ENCODE measurements at regions not wholly inside any gene's neighbourhood (a gene's known extent, or its start where the extent isn't known, plus 50 kb on each side); places are given as distances from the start of the nearest gene placed in this dataset.

DNA sequence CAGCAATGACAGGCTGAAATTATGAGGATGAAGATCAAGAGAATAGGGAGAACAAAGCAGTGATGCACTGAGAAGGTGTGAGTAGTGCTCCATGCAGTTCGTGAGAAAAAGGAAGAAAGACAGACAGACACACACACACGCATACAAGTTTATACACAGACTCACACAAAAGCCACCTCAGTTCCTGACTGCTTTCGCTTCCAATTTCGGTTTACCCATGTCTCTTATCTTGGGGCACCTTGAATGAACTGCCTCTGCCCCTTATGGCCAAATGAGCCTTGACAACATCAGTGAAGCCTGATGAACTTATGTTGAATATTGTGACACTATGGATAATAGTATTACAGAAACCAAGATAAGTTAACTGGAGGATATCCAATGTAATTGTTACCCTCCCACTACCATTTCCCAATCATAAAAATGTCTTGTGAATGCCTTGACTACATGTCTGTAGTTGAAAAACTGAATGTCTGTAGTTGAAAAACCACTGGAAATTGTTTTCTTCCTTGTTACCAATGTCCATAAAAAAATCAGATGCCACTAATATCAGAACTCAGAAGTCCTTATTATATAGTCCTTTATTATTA, 380.4 kb upstream of the DDHD1 start:
- H3K4me3 ChIP-seq = no peak overlapping the region
- H3K36me3 ChIP-seq = no peaks in the 10 kb centered on the region
- TF ChIP-seq, protein P1, sequence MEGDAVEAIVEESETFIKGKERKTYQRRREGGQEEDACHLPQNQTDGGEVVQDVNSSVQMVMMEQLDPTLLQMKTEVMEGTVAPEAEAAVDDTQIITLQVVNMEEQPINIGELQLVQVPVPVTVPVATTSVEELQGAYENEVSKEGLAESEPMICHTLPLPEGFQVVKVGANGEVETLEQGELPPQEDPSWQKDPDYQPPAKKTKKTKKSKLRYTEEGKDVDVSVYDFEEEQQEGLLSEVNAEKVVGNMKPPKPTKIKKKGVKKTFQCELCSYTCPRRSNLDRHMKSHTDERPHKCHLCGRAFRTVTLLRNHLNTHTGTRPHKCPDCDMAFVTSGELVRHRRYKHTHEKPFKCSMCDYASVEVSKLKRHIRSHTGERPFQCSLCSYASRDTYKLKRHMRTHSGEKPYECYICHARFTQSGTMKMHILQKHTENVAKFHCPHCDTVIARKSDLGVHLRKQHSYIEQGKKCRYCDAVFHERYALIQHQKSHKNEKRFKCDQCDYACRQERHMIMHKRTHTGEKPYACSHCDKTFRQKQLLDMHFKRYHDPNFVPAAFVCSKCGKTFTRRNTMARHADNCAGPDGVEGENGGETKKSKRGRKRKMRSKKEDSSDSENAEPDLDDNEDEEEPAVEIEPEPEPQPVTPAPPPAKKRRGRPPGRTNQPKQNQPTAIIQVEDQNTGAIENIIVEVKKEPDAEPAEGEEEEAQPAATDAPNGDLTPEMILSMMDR (IDR thresholded peaks at IDR 0.05) = no peak
- no peaks in the 10 kb centered on the region for H3K27me3 ChIP-seq
- ATAC-seq (no peak), DNase-seq (no peak)
- intact Hi-C loops (cut with DNase I) = no loop called here
- H3K4me1 ChIP-seq = peaks cover 0 to 4% of the 10 kb centered on the region in 2 donors
- no peak overlapping the region for H3K27ac ChIP-seq
- H3K9me3 ChIP-seq = no peaks in the 10 kb centered on the region

DNA sequence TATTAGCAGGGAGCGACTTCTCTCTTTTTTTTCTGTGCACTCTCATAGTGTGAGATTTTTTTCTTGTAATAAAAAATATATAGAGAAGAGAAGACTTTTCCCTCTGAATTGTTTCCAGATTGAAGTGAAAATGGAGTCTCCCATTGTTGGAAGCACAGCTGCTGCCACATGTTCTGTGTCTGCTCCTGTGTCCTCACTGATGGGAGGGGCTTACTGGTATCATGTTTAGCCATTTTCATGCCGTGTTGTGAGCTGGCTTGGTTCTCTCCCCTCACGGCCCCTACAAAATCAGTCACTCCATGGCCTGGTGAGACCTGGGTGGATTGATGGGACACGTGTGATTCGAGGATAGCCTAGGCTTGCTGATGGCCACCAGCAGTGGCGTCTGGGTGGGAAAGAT, 379.7 kb upstream of the DDHD1 start:
- Histone ChIP-seq H3K4me1 (peaks cover 0 to 4% of the 10 kb centered on the region in 2 donors), H3K27ac (no peak overlapping the region), H3K27me3 (no peaks in the 10 kb centered on the region), H3K4me3 (no peak overlapping the region), H3K9me3 (no peaks in the 10 kb centered on the region), H3K36me3 (no peaks in the 10 kb centered on the region)
- intact Hi-C loops (cut with DNase I) = no loop called here
- no peak for ATAC-seq
- DNase-seq = peak in 1 of 4 donors; percentile 67
- TF ChIP-seq, protein P1 (IDR thresholded peaks at IDR 0.05) = no peak

- H3K4me3 ChIP-seq = no peak overlapping the region
- TF ChIP-seq, protein P1 (IDR thresholded peaks at IDR 0.05) = no peak
- no peaks in the 10 kb centered on the region for H3K9me3 ChIP-seq
- H3K4me1 ChIP-seq = peaks cover 0 to 7% of the 10 kb centered on the region in 2 donors
- no peak for ATAC-seq
- intact Hi-C loops (cut with DNase I) = no loop called here
- no peaks in the 10 kb centered on the region for H3K36me3 ChIP-seq
- DNase-seq = no peak
- no peaks in the 10 kb centered on the region for H3K27me3 ChIP-seq
- H3K27ac ChIP-seq = no peak overlapping the region
These were observed 378.6 kb upstream of the DDHD1 start for GRCh38 chr14:53531730-53532129.

DNA sequence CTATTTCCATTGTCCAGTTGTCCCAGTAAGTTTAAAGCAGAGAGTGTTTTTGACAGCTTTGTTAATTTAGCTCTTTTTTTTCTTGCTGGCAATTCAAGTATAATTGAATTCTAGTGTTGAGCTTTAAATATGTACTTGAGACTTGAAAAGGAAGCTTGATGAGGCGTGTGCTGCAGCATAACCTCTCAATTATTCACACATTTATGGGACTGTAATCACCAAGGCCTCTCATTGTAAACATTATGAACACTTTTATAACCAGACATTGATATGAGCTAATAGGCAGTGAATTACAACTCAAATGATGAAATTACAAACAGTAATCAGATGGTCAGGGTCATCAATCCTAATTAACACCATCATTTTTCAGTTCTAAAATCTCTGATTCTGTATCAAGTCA, 378.0 kb upstream of the DDHD1 start:
- ATAC-seq (peak; percentile 62), DNase-seq (no peak)
- Histone ChIP-seq H3K36me3 (no peaks in the 10 kb centered on the region), H3K9me3 (no peaks in the 10 kb centered on the region), H3K27me3 (no peaks in the 10 kb centered on the region), H3K4me3 (no peak overlapping the region), H3K4me1 (peaks cover 0 to 7% of the 10 kb centered on the region in 2 donors), H3K27ac (no peak overlapping the region)
- intact Hi-C loops (cut with DNase I) = no loop called here
- TF ChIP-seq, protein P1 (IDR thresholded peaks at IDR 0.05) = no peak

- intact Hi-C loops (cut with DNase I) = no loop called here
- Histone ChIP-seq H3K27me3 (no peaks in the 10 kb centered on the region), H3K36me3 (no peaks in the 10 kb centered on the region), H3K27ac (no peak overlapping the region), H3K4me1 (peaks cover 0 to 7% of the 10 kb centered on the region in 2 donors), H3K9me3 (no peaks in the 10 kb centered on the region), H3K4me3 (no peak overlapping the region)
- ATAC-seq = no peak
- DNase-seq = no peak
- TF ChIP-seq, protein P1 (IDR thresholded peaks at IDR 0.05) = no peak
These were observed 376.4 kb upstream of the DDHD1 start for GRCh38 chr14:53529519-53529918.

Measured in left lung (tissue), 4 donors.